GM19025 (cell line): ENCODE measurements at regions not wholly inside any gene's neighbourhood (a gene's known extent, or its start where the extent isn't known, plus 50 kb on each side); places are given as distances from the start of the nearest gene placed in this dataset.

ENCODE experiments used
- ATAC-seq: cut with Tn5 transposase; IDR thresholded peaks from one replicate; pipeline ENCODE4 v1.9.1; 2021; ENCODE audit warnings: mild to moderate bottlenecking, low read depth, moderate library complexity; ENCODE audit not compliant: unreplicated experiment

GRCh38 chr2:43024515-43025011, 201.8 kb downstream of the ZFP36L2 start:
- no peak for ATAC-seq

GRCh38 chr2:43023791-43024514, 202.5 kb downstream of the ZFP36L2 start:
- no peak for ATAC-seq

DNA sequence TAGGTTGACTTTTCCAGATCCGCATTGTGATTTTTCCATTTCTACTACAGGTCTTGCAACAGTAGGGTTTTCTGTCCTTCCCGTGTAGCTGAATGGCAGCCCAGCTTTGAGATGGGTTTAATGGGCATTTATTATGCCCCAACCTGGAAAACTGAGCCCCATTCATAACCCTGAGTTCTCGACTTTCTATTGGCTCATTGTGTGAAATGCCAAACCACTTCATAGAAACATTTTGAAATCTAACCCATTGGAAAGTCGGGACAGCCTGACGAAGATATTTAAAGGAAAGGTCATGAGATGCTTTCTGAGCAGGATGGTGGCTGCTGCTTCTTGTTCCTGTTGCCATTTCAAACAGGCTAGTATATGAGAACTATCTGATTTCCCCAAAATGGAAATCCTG, 203.5 kb downstream of the ZFP36L2 start:
- ATAC-seq: no peak

DNA sequence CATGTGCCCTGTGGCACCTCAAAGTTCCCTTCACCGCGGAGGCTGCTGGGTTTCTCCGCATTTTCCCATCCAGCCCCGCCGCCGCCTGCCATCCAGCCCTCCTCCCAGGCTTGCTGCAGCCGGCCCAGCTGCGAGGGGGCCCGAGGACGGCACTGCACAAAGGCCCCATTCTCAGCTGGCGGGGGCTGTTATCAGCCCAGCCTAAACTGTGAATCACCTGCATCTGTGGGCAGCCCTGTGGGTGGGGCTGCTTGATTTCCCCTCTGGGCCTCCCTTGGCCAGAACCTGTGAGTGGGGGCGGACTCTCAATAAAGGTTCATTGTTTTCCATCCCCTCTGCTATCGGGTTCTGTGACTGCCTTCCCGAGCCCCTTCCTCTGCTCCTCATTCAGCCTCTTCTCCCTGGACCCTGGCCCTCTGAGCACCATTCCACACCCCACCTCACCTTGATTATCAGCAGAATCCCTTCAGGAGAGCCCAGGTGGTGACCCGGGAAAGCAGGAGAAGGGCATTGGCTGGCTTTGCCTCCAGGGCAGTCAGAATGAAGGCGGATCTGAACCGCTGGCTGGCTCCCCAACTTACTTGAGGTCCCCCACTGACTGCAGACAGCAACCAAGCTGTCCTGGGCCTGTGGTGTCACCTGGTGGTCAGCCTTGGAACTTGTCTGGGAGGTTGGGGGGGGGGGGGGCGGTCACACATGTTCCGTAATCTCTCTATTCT, 204.5 kb downstream of the ZFP36L2 start:
- no peak for ATAC-seq

DNA sequence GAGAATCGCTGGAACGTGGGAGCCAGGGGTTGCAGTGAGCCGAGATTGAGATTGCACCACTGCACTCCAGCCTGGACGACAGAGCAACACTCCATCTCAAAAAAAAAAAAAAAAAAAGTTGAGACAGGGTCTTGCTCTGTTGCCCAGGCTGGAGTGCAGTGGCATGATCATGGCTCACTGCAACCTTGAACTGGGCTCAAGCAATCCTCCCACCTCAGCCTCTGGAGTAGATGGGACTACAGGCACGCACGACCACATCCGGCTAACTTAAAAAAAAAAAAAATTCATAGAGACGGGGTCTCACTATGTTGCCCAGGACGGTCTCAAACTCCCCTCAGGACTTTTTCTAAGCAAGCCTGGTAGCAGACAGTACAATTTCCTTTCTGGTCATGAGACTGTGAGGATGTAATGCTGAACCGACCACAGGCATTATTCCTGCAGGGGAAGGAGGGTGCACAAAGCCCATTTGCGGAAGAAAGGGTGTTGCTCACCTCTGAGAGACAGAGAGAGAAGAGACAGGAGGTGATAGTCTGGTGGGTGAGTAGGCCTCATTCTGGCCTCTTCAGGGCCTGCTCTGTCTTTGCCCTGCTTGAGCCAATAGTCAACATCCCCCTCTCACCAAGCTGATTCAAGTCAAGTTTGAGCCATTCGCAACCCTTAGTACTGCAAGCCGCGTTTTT, 205.3 kb downstream of the ZFP36L2 start:
- ATAC-seq: no peak

GRCh38 chr2:43020296-43020695, 206.1 kb downstream of the ZFP36L2 start:
- ATAC-seq: no peak

- no peak for ATAC-seq
Observed at GRCh38 chr2:43019536-43020183, 206.7 kb downstream of the ZFP36L2 start.

- ATAC-seq: no peak
Observed at GRCh38 chr2:43019025-43019367, 207.4 kb downstream of the ZFP36L2 start.

DNA sequence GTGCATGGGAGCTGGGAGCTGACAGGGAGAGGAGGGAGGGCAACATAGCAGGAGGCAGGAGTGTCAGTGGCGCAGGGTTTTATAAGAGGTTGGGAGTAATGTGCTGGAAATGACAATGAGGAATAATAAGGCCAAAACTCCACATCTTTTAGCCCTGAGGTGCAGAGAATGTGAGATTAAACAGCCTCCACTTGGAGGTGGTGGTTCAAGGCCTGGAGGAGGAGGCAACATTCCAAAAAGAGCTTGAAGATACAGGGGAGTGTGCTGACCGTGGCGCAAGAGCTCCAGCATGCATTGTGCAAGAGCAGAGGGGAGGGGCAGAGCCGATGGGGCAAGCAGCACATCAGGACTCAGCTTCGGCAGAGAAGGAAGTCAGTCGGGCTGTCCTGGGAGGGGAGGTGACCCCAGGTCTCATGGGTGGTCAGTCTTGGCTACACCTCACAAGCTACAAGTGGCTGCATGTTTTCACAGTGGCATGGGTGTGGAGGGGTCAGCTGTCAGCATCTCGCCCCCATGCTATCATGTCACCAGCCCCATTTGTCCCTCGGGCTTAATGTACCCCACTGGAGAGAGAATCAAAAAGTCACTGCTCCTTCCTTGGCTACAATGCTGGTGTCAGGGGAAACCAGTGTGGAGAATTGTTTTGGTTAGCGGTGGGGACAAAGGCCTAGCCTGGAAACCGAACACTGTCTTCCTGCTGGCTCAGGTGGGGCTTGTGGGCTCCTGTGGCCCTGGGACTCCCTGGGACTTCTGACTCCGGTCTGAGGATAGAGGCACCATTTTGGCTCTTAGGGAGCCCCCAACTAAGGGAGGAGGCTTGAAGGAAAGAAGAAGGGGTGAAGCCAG, 208.0 kb downstream of the ZFP36L2 start:
- ATAC-seq: no peak

DNA sequence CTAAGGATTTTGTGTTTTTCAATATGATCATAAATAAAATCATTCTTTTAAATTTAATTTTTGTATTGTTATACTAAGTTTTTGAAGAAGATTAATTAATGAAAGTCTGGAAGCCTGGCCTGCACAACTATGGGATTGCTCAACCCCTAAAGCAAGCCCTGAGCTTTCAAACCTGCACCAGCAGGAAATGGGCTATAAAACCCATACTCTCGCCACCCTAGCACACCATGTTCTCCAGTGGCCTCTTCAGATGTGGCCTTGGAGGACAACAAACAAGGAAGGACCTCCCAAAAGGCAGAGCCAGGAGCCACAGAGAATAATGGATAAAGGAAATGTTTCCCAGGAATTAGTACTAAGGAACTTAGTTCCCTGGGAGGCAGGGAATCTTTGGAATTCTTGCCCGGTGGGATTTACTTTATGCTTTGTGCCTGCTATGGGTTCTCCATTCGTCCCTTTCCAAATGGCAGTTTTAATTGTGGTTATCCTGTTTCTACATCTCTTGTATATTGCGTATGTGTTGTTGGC, 212.5 kb downstream of the ZFP36L2 start:
- no peak for ATAC-seq

GRCh38 chr2:43012966-43013365, 213.4 kb downstream of the ZFP36L2 start:
- ATAC-seq: no peak

GRCh38 chr2:43011158-43011491, 215.3 kb downstream of the ZFP36L2 start:
- ATAC-seq: no peak

GRCh38 chr2:43010438-43011157, 215.8 kb downstream of the ZFP36L2 start:
- ATAC-seq: no peak

- no peak for ATAC-seq
Observed at GRCh38 chr2:43009448-43009847, 217.0 kb downstream of the ZFP36L2 start.

DNA sequence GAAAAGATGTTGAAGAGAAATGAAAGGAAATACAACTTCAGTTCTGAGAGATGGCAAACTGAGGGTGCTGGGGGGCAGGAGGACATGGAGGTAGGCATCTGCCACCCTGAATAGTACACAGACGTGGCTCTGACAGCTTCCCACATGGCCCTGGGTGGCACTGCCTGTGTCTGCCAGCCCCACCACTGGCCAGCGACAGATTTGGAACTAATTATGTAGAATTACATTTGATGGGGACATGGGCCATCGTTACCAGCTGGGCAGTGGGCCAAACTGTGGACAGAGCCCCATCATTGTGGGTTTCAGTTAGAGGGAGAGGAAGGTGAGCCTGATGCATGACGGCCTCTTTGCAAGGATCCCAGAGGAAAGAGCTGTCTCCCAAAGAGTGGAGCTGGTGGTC, 216.0 kb upstream of the HAAO start:
- ATAC-seq: no peak

- ATAC-seq: no peak
Observed at GRCh38 chr2:43007901-43008300, 215.5 kb upstream of the HAAO start.

GRCh38 chr2:43006834-43007543, 214.6 kb upstream of the HAAO start:
- no peak for ATAC-seq

GRCh38 chr2:43005975-43006833, 213.8 kb upstream of the HAAO start:
- no peak for ATAC-seq
